ENCODE measurements at regions not wholly inside any gene's neighbourhood (a gene's known extent, or its start where the extent isn't known, plus 50 kb on each side); places are given as distances from the start of the nearest gene placed in this dataset.
A peak's percentile ranks its signal among the peaks of the same experiment; 100 is the strongest.
"Not testable (repeated sequence)": the region's sequence is repeated elsewhere in the genome, so short reads cannot be mapped to it uniquely, and the experiment has no call there.

DNA sequence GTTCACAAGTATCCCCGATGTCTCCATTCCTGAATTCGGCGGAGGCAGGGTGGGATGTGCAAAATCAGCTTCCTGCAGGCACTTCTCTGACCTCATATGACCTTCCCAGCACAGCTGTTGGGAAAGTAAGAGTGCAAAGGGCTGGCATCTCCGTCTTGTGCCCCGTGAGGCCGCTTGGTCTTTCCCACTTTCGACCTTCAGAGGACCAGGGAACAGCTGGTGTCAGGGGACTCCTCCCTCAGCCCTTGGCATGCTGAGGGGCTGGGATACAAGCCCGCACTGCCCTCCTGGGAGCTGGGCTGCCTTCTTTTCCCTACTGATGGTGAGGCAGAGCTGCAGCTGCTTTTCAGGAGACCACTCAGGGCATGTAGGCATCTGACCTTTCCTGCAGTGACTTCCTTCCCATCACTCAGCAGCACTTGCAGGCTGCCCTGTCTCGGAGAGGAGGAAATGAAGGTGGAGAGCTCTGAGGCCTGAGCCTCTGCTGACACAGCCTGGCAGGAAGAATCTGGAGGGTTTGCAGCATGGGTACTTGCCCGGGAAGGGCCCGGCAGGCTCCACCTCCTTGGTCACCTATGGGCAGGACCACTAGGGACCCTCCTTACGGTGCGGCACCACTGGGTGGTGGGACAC lies 277.2 kb upstream of the HS6ST1 start:
- DNase-seq, result peak in 1 of 3 donors; percentile 36
- H3K36me3 ChIP-seq, result no peaks in the 10 kb centered on the region
- no peak overlapping the region for H3K27ac ChIP-seq
- no peak overlapping the region for H3K4me3 ChIP-seq
- H3K4me1 ChIP-seq, result no peaks in the 10 kb centered on the region
- H3K27me3 ChIP-seq, result no peaks in the 10 kb centered on the region
- no peak for TF ChIP-seq POLR2A (IDR thresholded peaks at IDR 0.05)
- no peak for TF ChIP-seq CTCF (IDR thresholded peaks at IDR 0.05)
- no peaks in the 10 kb centered on the region for H3K9me3 ChIP-seq

DNA sequence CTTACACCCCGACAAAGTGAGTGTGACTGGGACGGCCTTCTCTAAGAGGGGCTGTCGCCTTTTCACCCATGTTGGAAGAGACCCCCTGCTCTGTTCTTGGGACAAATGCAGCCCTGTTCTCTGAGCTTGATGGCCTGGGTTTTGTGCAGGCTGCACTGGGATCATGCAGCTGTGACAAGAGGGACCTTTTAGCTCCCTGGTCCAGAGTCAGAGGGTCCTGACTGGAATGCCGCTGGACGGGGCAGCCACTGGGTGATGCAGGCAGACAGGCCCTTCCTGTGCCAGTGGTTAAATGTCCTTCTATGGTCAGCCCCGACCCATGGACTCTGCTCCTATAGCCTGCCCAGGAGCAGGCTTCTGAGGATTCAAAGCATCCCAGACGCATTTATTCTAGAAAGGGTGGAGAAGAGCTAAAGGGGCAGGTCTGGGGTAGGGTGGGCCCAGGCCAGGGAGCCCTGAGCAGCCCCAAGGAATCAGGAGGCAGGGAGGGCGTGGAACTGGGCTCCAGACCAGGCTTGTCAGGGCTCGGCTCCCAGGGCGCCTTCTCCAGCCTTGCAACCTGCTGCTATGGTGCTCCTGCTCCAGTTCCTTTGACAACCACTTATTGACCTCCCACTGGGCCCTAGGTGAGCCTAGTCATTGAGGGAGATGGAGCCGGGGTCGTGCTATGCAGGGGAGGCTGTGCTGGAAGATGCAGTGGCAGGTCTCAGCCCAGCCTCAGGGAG lies 277.9 kb upstream of the HS6ST1 start:
- no peaks in the 10 kb centered on the region for H3K36me3 ChIP-seq
- DNase-seq, result peak in 1 of 3 donors; percentile 17
- TF ChIP-seq POLR2A (IDR thresholded peaks at IDR 0.05) (no peak), CTCF (IDR thresholded peaks at IDR 0.05) (no peak)
- H3K27me3 ChIP-seq, result no peaks in the 10 kb centered on the region
- no peaks in the 10 kb centered on the region for H3K4me1 ChIP-seq
- H3K27ac ChIP-seq, result no peak overlapping the region
- no peak overlapping the region for H3K4me3 ChIP-seq
- H3K9me3 ChIP-seq, result no peaks in the 10 kb centered on the region

DNA sequence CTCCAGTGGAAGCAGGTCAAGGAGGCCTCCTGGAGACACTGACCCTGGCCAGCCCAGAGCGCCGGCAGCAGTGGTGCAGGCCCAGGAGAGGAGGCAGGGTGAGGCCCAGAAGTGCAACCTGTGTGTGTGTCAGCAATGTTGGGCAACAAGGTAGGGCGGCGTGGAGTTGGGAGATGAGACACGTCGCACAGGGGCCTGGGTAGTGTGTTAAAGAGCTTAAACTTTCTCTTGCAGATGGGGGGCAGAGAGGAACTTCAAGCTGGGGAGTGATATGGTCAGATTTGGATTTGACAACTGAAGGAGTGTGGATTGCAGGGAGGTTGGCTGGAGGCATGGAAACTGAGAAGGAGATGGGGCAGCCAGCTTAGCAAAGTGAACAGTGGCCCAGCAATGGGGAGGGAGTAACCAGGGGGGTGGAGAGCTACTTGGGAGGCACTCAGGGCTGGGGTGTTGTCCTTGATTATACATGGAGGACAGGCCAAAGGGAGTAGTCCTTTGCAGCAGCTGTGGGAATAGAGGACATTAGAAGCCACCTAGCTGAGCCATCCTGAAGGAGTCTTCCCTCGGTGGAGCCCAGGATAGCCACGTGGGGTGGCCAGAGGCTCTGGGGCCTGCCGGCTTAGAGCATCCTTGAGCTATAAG lies 278.6 kb upstream of the HS6ST1 start:
- Histone ChIP-seq H3K27me3 (no peaks in the 10 kb centered on the region), H3K4me1 (no peaks in the 10 kb centered on the region), H3K9me3 (no peaks in the 10 kb centered on the region), H3K27ac (no peak overlapping the region), H3K36me3 (no peaks in the 10 kb centered on the region), H3K4me3 (no peak overlapping the region)
- peak in 1 of 3 donors; percentile 10 for DNase-seq
- no peak for TF ChIP-seq POLR2A (IDR thresholded peaks at IDR 0.05)
- no peak for TF ChIP-seq CTCF (IDR thresholded peaks at IDR 0.05)

DNA sequence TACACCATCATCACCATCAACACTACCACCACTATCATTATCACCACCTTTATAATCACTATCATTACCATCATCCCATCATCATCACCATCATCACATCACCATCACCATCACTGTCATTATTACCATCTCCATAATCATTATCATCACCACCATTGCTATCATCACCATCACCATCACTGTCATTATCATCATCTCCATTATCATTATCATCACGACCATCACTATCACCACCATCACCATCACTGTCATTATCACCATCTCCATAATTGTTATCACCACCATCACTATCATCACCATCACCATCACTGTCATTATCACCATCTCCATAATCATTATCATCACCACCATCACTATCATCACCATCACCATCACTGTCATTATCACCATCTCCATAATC lies 279.6 kb upstream of the HS6ST1 start:
- H3K4me3 ChIP-seq, H3K9me3 ChIP-seq, DNase-seq, H3K36me3 ChIP-seq, H3K27ac ChIP-seq, H3K27me3 ChIP-seq, H3K4me1 ChIP-seq: not testable (repeated sequence)

GRCh38 chr2:128598862-128599441 lies 280.3 kb upstream of the HS6ST1 start:
- TF ChIP-seq CTCF (IDR thresholded peaks at IDR 0.05) (no peak), POLR2A (IDR thresholded peaks at IDR 0.05) (no peak)
- Histone ChIP-seq H3K36me3 (no peaks in the 10 kb centered on the region), H3K4me1 (no peaks in the 10 kb centered on the region), H3K9me3 (no peaks in the 10 kb centered on the region), H3K27ac (no peak overlapping the region), H3K4me3 (no peak overlapping the region), H3K27me3 (no peaks in the 10 kb centered on the region)
- DNase-seq, result no peak

GRCh38 chr2:128599700-128600099 lies 281.0 kb upstream of the HS6ST1 start:
- Histone ChIP-seq H3K9me3 (no peaks in the 10 kb centered on the region), H3K27me3 (no peaks in the 10 kb centered on the region), H3K4me3 (no peak overlapping the region), H3K4me1 (no peaks in the 10 kb centered on the region), H3K36me3 (no peaks in the 10 kb centered on the region), H3K27ac (no peak overlapping the region)
- TF ChIP-seq CTCF (IDR thresholded peaks at IDR 0.05), result no peak
- no peak for TF ChIP-seq POLR2A (IDR thresholded peaks at IDR 0.05)
- peak in 2 of 3 donors; percentile 21 to 39 for DNase-seq

Measured in Peyer's patch (tissue), 4 donors.